OCI-LY7 (cell line): ENCODE measurements at regions not wholly inside any gene's neighbourhood (a gene's known extent, or its start where the extent isn't known, plus 50 kb on each side); places are given as distances from the start of the nearest gene placed in this dataset.

Source experiments
- CTCF ChIP-seq: fragments of 200-600 bp; sonication (generic); conservative IDR thresholded peaks from 2 replicates; pipeline ENCODE4 v1.5.1; 2014; ENCODE audit warnings: mild to moderate bottlenecking, antibody characterized with exemption, low read length, moderate library complexity, mixed read lengths
- EZH2phosphoT487 ChIP-seq: fragments of 200-600 bp; sonication (generic); IDR thresholded peaks from 2 replicates; pipeline ENCODE4 v1.6.1; 2018; ENCODE audit warnings: low read depth, borderline replicate concordance, mild to moderate bottlenecking, mixed run types, antibody characterized with exemption, low read length, moderate library complexity, mixed read lengths

GRCh38 chr20:40435146-40435895 is 253.7 kb downstream of the MAFB start:
- TF ChIP-seq CTCF = no peak
- no peak for TF ChIP-seq EZH2phosphoT487
